HL-60 (cell line): ENCODE measurements at regions not wholly inside any gene's neighbourhood (a gene's known extent, or its start where the extent isn't known, plus 50 kb on each side); places are given as distances from the start of the nearest gene placed in this dataset.

Source experiments
- DNase-seq, 2 experiments: peaks; one replicate each; pipeline ENCODE4 v3.0.0-alpha.2; 2010 to 2020; ENCODE audit warnings: low read depth in 1 of 2, low spot score in 1 of 2
- H3K27ac ChIP-seq: fragments of 250-450 bp; sonication (Bioruptor Pico); replicated peaks from 2 replicates; pipeline ENCODE4 v1.5.1; 2020; ENCODE audit warnings: mild to moderate bottlenecking, moderate library complexity
- H3K27me3 ChIP-seq: fragments of 250-450 bp; sonication (Bioruptor Pico); 2 replicates; pipeline ENCODE4 v1.5.1; 2021; ENCODE audit warnings: mild to moderate bottlenecking, moderate library complexity; ENCODE audit not compliant: insufficient read depth, poor library complexity, severe bottlenecking
- H3K4me3 ChIP-seq: replicated peaks from 2 replicates; pipeline ENCODE4 v1.5.1; 2011; ENCODE audit warnings: mild to moderate bottlenecking, control low read depth, low read length; ENCODE audit not compliant: insufficient read depth
- GABPA ChIP-seq: IDR thresholded peaks from 2 replicates; pipeline ENCODE4 v1.6.1; 2012; ENCODE audit warnings: low read depth
- POLR2AphosphoS5 ChIP-seq: IDR thresholded peaks from 2 replicates; pipeline ENCODE4 v1.6.1; 2012; ENCODE audit warnings: low read depth
- SPI1 ChIP-seq: IDR thresholded peaks from 2 replicates; pipeline ENCODE4 v1.6.1; 2012; ENCODE audit warnings: low read depth, mild to moderate bottlenecking, borderline replicate concordance
- TF ChIP-seq, protein P1 (sequence below): IDR thresholded peaks from one replicate; pipeline ENCODE4 v1.5.1; 2011; ENCODE audit warnings: low read length, control low read depth, inconsistent platforms; ENCODE audit not compliant: insufficient read depth
- TF ChIP-seq, protein P2 (sequence below): IDR thresholded peaks from 2 replicates; pipeline ENCODE4 v1.6.1; 2012; ENCODE audit warnings: low read depth; ENCODE audit not compliant: insufficient replicate concordance

DNA sequence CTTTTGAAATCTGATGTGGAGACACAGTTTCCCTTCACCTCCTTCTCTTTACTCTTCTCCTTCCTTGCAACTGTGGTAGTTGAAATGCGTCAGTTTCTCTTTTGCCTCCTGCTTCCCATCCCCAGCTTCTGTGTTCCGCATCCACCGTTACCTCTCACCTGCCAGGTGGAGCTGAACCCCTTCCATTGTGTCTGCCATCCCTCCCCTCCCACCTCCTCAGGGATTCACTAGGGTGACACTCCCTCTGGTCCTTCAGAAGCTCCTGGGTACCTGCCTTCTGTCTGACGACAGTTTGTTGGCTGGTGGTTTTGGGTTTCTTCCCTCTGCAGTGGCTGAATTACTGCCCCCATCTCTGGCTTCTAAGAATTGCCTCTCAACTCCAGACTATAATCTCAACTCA is 132.1 kb downstream of the SLC24A2 start:
- H3K4me3 ChIP-seq, result no peak overlapping the region
- no peak overlapping the region for H3K27ac ChIP-seq
- H3K27me3 ChIP-seq, result no peaks in the 10 kb centered on the region
- TF ChIP-seq, protein P1, sequence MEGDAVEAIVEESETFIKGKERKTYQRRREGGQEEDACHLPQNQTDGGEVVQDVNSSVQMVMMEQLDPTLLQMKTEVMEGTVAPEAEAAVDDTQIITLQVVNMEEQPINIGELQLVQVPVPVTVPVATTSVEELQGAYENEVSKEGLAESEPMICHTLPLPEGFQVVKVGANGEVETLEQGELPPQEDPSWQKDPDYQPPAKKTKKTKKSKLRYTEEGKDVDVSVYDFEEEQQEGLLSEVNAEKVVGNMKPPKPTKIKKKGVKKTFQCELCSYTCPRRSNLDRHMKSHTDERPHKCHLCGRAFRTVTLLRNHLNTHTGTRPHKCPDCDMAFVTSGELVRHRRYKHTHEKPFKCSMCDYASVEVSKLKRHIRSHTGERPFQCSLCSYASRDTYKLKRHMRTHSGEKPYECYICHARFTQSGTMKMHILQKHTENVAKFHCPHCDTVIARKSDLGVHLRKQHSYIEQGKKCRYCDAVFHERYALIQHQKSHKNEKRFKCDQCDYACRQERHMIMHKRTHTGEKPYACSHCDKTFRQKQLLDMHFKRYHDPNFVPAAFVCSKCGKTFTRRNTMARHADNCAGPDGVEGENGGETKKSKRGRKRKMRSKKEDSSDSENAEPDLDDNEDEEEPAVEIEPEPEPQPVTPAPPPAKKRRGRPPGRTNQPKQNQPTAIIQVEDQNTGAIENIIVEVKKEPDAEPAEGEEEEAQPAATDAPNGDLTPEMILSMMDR, result no peak
- no peak for TF ChIP-seq GABPA
- TF ChIP-seq SPI1, result no peak
- TF ChIP-seq, protein P2, sequence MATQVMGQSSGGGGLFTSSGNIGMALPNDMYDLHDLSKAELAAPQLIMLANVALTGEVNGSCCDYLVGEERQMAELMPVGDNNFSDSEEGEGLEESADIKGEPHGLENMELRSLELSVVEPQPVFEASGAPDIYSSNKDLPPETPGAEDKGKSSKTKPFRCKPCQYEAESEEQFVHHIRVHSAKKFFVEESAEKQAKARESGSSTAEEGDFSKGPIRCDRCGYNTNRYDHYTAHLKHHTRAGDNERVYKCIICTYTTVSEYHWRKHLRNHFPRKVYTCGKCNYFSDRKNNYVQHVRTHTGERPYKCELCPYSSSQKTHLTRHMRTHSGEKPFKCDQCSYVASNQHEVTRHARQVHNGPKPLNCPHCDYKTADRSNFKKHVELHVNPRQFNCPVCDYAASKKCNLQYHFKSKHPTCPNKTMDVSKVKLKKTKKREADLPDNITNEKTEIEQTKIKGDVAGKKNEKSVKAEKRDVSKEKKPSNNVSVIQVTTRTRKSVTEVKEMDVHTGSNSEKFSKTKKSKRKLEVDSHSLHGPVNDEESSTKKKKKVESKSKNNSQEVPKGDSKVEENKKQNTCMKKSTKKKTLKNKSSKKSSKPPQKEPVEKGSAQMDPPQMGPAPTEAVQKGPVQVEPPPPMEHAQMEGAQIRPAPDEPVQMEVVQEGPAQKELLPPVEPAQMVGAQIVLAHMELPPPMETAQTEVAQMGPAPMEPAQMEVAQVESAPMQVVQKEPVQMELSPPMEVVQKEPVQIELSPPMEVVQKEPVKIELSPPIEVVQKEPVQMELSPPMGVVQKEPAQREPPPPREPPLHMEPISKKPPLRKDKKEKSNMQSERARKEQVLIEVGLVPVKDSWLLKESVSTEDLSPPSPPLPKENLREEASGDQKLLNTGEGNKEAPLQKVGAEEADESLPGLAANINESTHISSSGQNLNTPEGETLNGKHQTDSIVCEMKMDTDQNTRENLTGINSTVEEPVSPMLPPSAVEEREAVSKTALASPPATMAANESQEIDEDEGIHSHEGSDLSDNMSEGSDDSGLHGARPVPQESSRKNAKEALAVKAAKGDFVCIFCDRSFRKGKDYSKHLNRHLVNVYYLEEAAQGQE, result no peak
- no peak for TF ChIP-seq POLR2AphosphoS5
- DNase-seq, result no peak

DNA sequence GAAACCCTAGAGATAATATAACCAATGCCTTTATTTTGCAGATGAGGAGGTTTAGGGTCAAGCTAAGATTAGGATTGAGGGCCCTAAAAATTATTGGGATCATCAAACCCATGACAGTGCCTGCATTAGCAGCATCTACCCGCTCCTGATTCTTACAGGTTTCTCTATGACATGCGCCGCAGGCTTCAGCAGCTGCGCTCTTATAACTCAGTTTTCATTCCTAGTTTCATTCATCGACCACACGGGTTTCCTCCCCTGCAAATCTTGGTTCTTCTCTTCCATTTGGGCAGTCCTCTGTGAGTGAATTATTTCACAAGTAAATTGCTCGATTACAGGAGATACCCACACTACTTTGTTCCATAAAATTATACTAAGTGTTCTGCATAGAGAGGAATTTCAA is 137.2 kb downstream of the SLC24A2 start:
- no peak overlapping the region for H3K4me3 ChIP-seq
- DNase-seq, result no peak
- no peaks in the 10 kb centered on the region for H3K27me3 ChIP-seq
- H3K27ac ChIP-seq, result no peak overlapping the region
- TF ChIP-seq SPI1, result no peak

DNA sequence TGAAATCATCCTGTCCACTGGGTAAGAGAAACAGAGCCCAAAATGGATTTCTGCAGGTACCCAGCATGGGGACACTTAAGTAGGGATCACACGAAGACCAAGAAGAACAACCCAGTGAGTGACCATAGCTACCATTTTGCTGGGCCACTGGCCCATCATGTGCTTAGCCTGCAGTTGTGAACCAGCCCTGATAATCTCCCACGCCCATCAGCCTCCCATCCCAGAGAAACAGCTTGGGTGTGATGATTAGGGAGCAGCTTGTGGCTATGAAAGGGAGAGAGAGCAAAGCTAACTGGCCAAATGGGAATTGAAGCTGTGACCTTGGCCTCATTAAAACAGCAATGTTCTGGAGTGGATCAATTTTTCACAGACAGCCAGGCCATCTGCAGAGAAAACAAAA is 138.5 kb downstream of the SLC24A2 start:
- Histone ChIP-seq H3K4me3 (no peak overlapping the region), H3K27me3 (no peaks in the 10 kb centered on the region), H3K27ac (no peak overlapping the region)
- no peak for TF ChIP-seq SPI1
- TF ChIP-seq, protein P2, result no peak
- TF ChIP-seq, protein P1, result no peak
- no peak for TF ChIP-seq POLR2AphosphoS5
- TF ChIP-seq GABPA, result no peak
- no peak for DNase-seq

DNA sequence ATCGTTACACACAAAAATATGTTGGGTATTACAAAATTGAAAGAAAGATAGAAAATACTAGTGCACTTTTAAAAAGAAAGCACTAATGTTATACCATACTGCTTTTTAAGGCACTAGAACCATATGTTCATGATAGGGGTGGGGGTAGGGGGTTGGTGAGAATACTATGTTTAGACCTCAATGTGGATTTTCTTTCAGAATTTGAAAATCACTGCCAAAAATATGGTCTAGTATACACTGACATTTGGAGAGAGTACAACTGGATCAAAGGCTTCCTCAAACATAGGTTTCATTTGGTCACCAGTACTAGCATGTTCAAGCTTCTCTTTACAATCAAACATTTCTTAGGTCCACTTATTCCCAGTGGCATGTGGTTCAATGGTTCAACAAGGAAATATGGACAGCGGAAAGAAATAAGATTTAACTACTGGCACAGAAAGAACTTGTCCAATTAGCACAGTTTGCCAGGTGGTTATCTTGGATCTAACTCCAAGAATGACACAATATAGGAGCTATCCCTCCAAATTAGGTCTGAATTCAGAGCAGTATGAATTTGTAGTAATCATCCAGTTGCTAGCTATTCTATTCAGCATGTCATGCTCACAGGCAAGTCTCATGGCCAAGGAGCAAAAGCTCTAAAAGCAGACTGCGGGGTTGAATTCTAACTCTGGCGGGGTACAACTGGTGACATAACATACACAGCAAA is 139.3 kb downstream of the SLC24A2 start:
- Histone ChIP-seq H3K4me3 (no peak overlapping the region), H3K27ac (no peak overlapping the region), H3K27me3 (no peaks in the 10 kb centered on the region)
- TF ChIP-seq POLR2AphosphoS5, result no peak
- TF ChIP-seq, protein P1, result no peak
- no peak for TF ChIP-seq SPI1
- no peak for TF ChIP-seq GABPA
- TF ChIP-seq, protein P2, result no peak
- no peak for DNase-seq
